ENCODE measurements at regions not wholly inside any gene's neighbourhood (a gene's known extent, or its start where the extent isn't known, plus 50 kb on each side); places are given as distances from the start of the nearest gene placed in this dataset.

GRCh38 chr14:53228966-53229365, 75.8 kb upstream of the DDHD1 start:
- H3K4me1 ChIP-seq: no peaks in the 10 kb centered on the region
- no peak for DNase-seq (ENCODE audit: low read depth in 1 of 2, low spot score in 1 of 2)
- ChIA-PET POLR2A (no interaction called here), CTCF (no interaction called here)
- 35% methylated on average over 4 of the region's 4 CpGs for WGBS (ENCODE audit: missing lambda C conversion rate)
- H3K4me3 ChIP-seq: no peak overlapping the region
- TF ChIP-seq RARB (CRISPR knock-in tag; IDR thresholded peaks at IDR 0.05) (no peak), POLR2A (IDR thresholded peaks at IDR 0.05; ENCODE audit: low read length) (no peak), GATA3 (IDR thresholded peaks at IDR 0.05; ENCODE audit: borderline replicate concordance) (no peak), USF2 (IDR thresholded peaks at IDR 0.05) (no peak), ZC3H11A (IDR thresholded peaks at IDR 0.05) (no peak), MAFK (IDR thresholded peaks at IDR 0.05; ENCODE audit: partially characterized antibody) (no peak), ZNF302 (CRISPR knock-in tag; IDR thresholded peaks at IDR 0.05) (no peak), BHLHE40 (IDR thresholded peaks at IDR 0.05; ENCODE audit: low read depth, low read length) (no peak), EHMT2 (IDR thresholded peaks at IDR 0.05; ENCODE audit: low read depth) (no peak), HMGXB4 (CRISPR knock-in tag; IDR thresholded peaks at IDR 0.05; ENCODE audit: borderline replicate concordance) (no peak), E2F6 (IDR thresholded peaks at IDR 0.05; ENCODE audit: borderline replicate concordance, low read depth) (no peak), ESRRA (IDR thresholded peaks at IDR 0.05; ENCODE audit: borderline replicate concordance, low read length) (no peak), RFX5 (IDR thresholded peaks at IDR 0.05) (no peak), NR3C1 (IDR thresholded peaks at IDR 0.05) (no peak), HOXB13 (CRISPR knock-in tag; IDR thresholded peaks at IDR 0.05; ENCODE audit: low read depth) (no peak), JUNB (IDR thresholded peaks at IDR 0.05) (no peak), CEBPB (IDR thresholded peaks at IDR 0.05) (no peak), FOSL2 (IDR thresholded peaks at IDR 0.05) (no peak), FOSL2 (CRISPR knock-in tag; IDR thresholded peaks at IDR 0.05) (no peak), EP300 (IDR thresholded peaks at IDR 0.05) (no peak), HES2 (IDR thresholded peaks at IDR 0.05) (no peak)
- no peaks in the 10 kb centered on the region for H3K9me3 ChIP-seq
- no peak for FAIRE-seq
- no peak overlapping the region for H3K27ac ChIP-seq
- H3K4me2 ChIP-seq: no peak overlapping the region
- ATAC-seq: no peak

- 67% methylated on average over 4 of the region's 4 CpGs for WGBS (ENCODE audit: missing lambda C conversion rate)
- ChIA-PET POLR2A (no interaction called here), CTCF (no interaction called here)
- H3K4me2 ChIP-seq: no peak overlapping the region
- TF ChIP-seq FOXS1 (CRISPR knock-in tag; IDR thresholded peaks at IDR 0.05): no peak
- TF ChIP-seq ESRRA (IDR thresholded peaks at IDR 0.05; ENCODE audit: borderline replicate concordance, low read length): no peak
- TF ChIP-seq CHD4 (IDR thresholded peaks at IDR 0.05; ENCODE audit: borderline replicate concordance): no peak
- TF ChIP-seq HOXB5 (CRISPR knock-in tag; IDR thresholded peaks at IDR 0.05): no peak
- TF ChIP-seq HOXB13 (CRISPR knock-in tag; IDR thresholded peaks at IDR 0.05; ENCODE audit: low read depth): no peak
- TF ChIP-seq HDAC2 (IDR thresholded peaks at IDR 0.05): no peak
- no peak for TF ChIP-seq ZC3H11A (IDR thresholded peaks at IDR 0.05)
- TF ChIP-seq JUN (IDR thresholded peaks at IDR 0.05): no peak
- no peak for TF ChIP-seq E2F6 (IDR thresholded peaks at IDR 0.05; ENCODE audit: borderline replicate concordance, low read depth)
- TF ChIP-seq SREBF2 (IDR thresholded peaks at IDR 0.05): no peak
- DNase-seq (ENCODE audit: low read depth in 1 of 2, low spot score in 1 of 2) (no peak), ATAC-seq (no peak), FAIRE-seq (no peak)
- no peaks in the 10 kb centered on the region for H3K4me1 ChIP-seq
- no peak overlapping the region for H3K4me3 ChIP-seq
- no peak overlapping the region for H3K27ac ChIP-seq
- no peaks in the 10 kb centered on the region for H3K9me3 ChIP-seq
These were observed 74.1 kb upstream of the DDHD1 start for GRCh38 chr14:53227154-53227718.

All from A549 (cell line).